Thyroid gland (tissue), 4 donors: ENCODE measurements at regions not wholly inside any gene's neighbourhood (a gene's known extent, or its start where the extent isn't known, plus 50 kb on each side); places are given as distances from the start of the nearest gene placed in this dataset.

Source experiments
- DNase-seq, 2 donors: peaks; one replicate each; pipeline ENCODE4 v3.0.0-alpha.2; 2019
- H3K27ac ChIP-seq, 3 donors: fragments of 200-600 bp; sonication (generic); 1 replicate in 2 of 3; 2 replicates in 1 of 3; pipeline ENCODE4 v1.5.1; 2016 to 2019; ENCODE audit warnings: mild to moderate bottlenecking in 1 of 3, moderate library complexity in 1 of 3
- H3K27me3 ChIP-seq: fragments of 200-600 bp; sonication (generic); one replicate; pipeline ENCODE4 v1.5.1; 2019
- H3K36me3 ChIP-seq, 2 donors: fragments of 200-600 bp; sonication (generic); one replicate each; pipeline ENCODE4 v1.5.1; 2016 to 2019
- H3K4me1 ChIP-seq, 2 donors: fragments of 200-600 bp; sonication (generic); one replicate each; pipeline ENCODE4 v1.5.1; 2017 to 2019
- H3K4me3 ChIP-seq, 3 donors: fragments of 200-600 bp; sonication (generic); replicated peaks in 1 of 3; 1 replicate in 2 of 3; 2 replicates in 1 of 3; pipeline ENCODE4 v1.5.1; 2016; ENCODE audit warnings: mild to moderate bottlenecking in 1 of 3
- H3K9me3 ChIP-seq: fragments of 200-600 bp; sonication (generic); one replicate; pipeline ENCODE4 v1.5.1; 2017
- CTCF ChIP-seq, 6 experiments: fragments of 200-600 bp in 3 of 6; fragments of 450-650 bp in 3 of 6; sonication (generic) in 3 of 6; IDR thresholded peaks; one replicate each; pipeline ENCODE4 v1.5.1; 2016 to 2019; ENCODE audit warnings: antibody characterized with exemption in 6 of 6, mild to moderate bottlenecking in 2 of 6, inconsistent platforms in 1 of 6, moderate library complexity in 1 of 6
- POLR2A ChIP-seq, 2 donors: fragments of 450-650 bp; IDR thresholded peaks; one replicate each; pipeline ENCODE4 v1.6.1; 2017; ENCODE audit warnings: antibody characterized with exemption in 2 of 2, mild to moderate bottlenecking in 2 of 2, moderate library complexity in 1 of 2
- WGBS, 2 donors: methylation state at CpG; one replicate each; pipeline ENCODE4 v1.1.5; 2017; 5-methylcytosine and 5-hydroxymethylcytosine counted together
- intact Hi-C: fragments of 100-400 bp; cut with DNase I; formaldehyde crosslinking; loops from one replicate; pipeline ENCODE4 v1.15.1; 2023

GRCh38 chr2:144249035-144249637 is 270.8 kb downstream of the ZEB2 start:
- Histone ChIP-seq H3K4me1 (no peaks in the 10 kb centered on the region), H3K27ac (no peak overlapping the region), H3K27me3 (no peaks in the 10 kb centered on the region), H3K36me3 (no peaks in the 10 kb centered on the region), H3K4me3 (no peak overlapping the region), H3K9me3 (no peaks in the 10 kb centered on the region)
- no peak for TF ChIP-seq POLR2A (IDR thresholded peaks at IDR 0.05)
- no peak for TF ChIP-seq CTCF (IDR thresholded peaks at IDR 0.05)
- intact Hi-C loops, result no loop called here
- WGBS, 2 donors, result 81 to 82% methylated on average over 4 of the region's 4 CpGs
- no peak for DNase-seq

DNA sequence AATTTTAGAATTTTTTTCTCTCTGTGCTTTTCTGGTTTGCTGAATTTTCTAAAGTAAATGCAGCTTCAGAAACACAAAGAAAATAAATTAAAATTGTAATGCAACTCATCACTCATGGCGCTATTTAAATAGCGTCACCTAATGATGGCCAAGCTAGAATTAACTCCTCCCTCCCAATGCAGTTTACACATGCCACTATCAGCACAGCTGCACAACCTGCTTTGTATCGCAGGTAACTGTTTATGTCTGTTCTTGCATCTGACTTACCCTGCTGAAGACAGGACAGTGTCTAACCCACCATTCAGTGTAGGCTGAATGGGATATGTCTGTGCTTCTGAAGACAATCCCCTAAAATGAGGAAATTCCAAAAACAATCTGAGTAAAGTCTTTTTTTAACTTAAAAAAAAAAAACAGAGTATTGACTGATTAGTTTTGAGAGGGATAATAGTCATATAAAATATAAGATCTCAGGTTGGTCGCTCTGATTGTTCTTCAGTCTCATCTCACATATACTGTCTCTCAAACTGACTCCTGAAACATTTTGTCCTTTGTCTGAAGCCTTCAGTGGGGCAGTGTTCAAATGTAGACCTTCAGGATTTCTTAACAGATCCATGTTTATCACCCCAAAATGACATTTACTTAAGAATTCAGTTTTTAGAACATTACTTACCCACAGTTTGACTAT is 271.4 kb downstream of the ZEB2 start:
- 95 to 97% methylated on average over 4 of the region's 4 CpGs for WGBS, 2 donors
- TF ChIP-seq POLR2A (IDR thresholded peaks at IDR 0.05), result no peak
- no peak for TF ChIP-seq CTCF (IDR thresholded peaks at IDR 0.05)
- Histone ChIP-seq H3K36me3 (no peaks in the 10 kb centered on the region), H3K4me1 (no peaks in the 10 kb centered on the region), H3K4me3 (no peak overlapping the region), H3K27ac (no peak overlapping the region), H3K9me3 (no peaks in the 10 kb centered on the region), H3K27me3 (no peaks in the 10 kb centered on the region)
- no peak for DNase-seq
- intact Hi-C loops, result no loop called here

GRCh38 chr2:144244938-144245337 is 275.0 kb downstream of the ZEB2 start:
- Histone ChIP-seq H3K9me3 (no peaks in the 10 kb centered on the region), H3K4me3 (no peak overlapping the region), H3K36me3 (no peaks in the 10 kb centered on the region), H3K27me3 (no peaks in the 10 kb centered on the region), H3K27ac (no peak overlapping the region), H3K4me1 (peaks cover 15 to 22% of the 10 kb centered on the region in 2 donors)
- TF ChIP-seq POLR2A (IDR thresholded peaks at IDR 0.05), result no peak
- TF ChIP-seq CTCF (IDR thresholded peaks at IDR 0.05), result no peak
- intact Hi-C loops, result no loop called here
- DNase-seq, result no peak

- peaks cover 19 to 38% of the 10 kb centered on the region in 2 donors for H3K4me1 ChIP-seq
- H3K27me3 ChIP-seq, result no peaks in the 10 kb centered on the region
- 96 to 97% methylated on average over 3 of the region's 3 CpGs for WGBS, 2 donors
- DNase-seq, result no peak
- peak overlapping the region; percentile 74 to 82 (median 79) for H3K27ac ChIP-seq
- no peak overlapping the region for H3K4me3 ChIP-seq
- TF ChIP-seq CTCF (IDR thresholded peaks at IDR 0.05) (no peak), POLR2A (IDR thresholded peaks at IDR 0.05) (no peak)
- intact Hi-C loops, result no loop called here
- no peaks in the 10 kb centered on the region for H3K36me3 ChIP-seq
- no peaks in the 10 kb centered on the region for H3K9me3 ChIP-seq
Measured at GRCh38 chr2:144242311-144242710, 277.6 kb downstream of the ZEB2 start.

GRCh38 chr2:144241801-144242200 is 278.1 kb downstream of the ZEB2 start:
- Histone ChIP-seq H3K27me3 (no peaks in the 10 kb centered on the region), H3K9me3 (no peaks in the 10 kb centered on the region), H3K4me1 (peaks cover 19 to 38% of the 10 kb centered on the region in 2 donors), H3K36me3 (no peaks in the 10 kb centered on the region), H3K4me3 (no peak overlapping the region), H3K27ac (peak overlapping the region; percentile 74 to 82 (median 79))
- intact Hi-C loops, result no loop called here
- WGBS, 2 donors, result 91 to 98% methylated on average over 1 of the region's 1 CpG
- no peak for DNase-seq
- no peak for TF ChIP-seq CTCF (IDR thresholded peaks at IDR 0.05)
- TF ChIP-seq POLR2A (IDR thresholded peaks at IDR 0.05), result no peak
